ENCODE measurements at regions not wholly inside any gene's neighbourhood (a gene's known extent, or its start where the extent isn't known, plus 50 kb on each side); places are given as distances from the start of the nearest gene placed in this dataset.

DNA sequence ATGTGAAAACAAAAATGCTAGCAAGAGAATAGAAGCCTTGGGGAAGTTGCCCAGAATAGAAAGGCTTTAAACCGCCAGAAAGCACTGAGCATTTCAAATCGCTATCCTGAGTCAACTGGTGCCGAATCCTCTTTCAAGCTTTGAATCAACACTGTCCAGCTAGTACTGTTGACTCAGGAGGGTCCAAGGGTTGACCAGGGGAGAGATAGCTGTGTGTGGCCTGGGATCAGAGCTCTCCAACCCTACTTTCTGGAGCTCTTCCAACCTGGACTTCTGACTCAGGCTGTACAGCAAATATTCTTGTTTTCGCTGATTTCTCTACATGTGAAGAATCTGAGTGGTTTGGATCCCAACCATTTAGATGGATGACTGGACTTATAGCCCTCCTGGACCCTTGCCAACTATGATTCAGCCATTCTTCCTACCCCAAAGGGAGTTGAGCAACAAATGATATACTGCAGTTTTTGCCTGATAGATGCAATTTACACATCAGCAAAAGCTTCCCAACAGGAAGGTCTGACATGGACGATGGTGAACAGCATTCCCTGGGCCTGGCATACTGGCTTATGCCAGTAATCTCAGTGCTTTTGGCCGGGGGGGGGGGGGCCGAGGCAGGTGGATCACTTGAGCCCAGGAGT lies 154.0 kb upstream of the SDK2 start:
- TF ChIP-seq, protein P1, sequence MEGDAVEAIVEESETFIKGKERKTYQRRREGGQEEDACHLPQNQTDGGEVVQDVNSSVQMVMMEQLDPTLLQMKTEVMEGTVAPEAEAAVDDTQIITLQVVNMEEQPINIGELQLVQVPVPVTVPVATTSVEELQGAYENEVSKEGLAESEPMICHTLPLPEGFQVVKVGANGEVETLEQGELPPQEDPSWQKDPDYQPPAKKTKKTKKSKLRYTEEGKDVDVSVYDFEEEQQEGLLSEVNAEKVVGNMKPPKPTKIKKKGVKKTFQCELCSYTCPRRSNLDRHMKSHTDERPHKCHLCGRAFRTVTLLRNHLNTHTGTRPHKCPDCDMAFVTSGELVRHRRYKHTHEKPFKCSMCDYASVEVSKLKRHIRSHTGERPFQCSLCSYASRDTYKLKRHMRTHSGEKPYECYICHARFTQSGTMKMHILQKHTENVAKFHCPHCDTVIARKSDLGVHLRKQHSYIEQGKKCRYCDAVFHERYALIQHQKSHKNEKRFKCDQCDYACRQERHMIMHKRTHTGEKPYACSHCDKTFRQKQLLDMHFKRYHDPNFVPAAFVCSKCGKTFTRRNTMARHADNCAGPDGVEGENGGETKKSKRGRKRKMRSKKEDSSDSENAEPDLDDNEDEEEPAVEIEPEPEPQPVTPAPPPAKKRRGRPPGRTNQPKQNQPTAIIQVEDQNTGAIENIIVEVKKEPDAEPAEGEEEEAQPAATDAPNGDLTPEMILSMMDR (IDR thresholded peaks at IDR 0.05): no peak
- TF ChIP-seq EP300 (IDR thresholded peaks at IDR 0.05) (no peak), POLR2A (IDR thresholded peaks at IDR 0.05) (no peak), POLR2AphosphoS5 (IDR thresholded peaks at IDR 0.05) (peak in 1 of 4 donors; percentile 11)
